OCI-M1 (cell line): ENCODE measurements at regions not wholly inside any gene's neighbourhood (a gene's known extent, or its start where the extent isn't known, plus 50 kb on each side); places are given as distances from the start of the nearest gene placed in this dataset.
"Not testable (repeated sequence)": the region's sequence is repeated elsewhere in the genome, so short reads cannot be mapped to it uniquely, and the experiment has no call there.

Source experiments
- DNase-seq: peaks from one replicate; lab custom pipeline; 2025; lab: John Stamatoyannopoulos, UW

DNA sequence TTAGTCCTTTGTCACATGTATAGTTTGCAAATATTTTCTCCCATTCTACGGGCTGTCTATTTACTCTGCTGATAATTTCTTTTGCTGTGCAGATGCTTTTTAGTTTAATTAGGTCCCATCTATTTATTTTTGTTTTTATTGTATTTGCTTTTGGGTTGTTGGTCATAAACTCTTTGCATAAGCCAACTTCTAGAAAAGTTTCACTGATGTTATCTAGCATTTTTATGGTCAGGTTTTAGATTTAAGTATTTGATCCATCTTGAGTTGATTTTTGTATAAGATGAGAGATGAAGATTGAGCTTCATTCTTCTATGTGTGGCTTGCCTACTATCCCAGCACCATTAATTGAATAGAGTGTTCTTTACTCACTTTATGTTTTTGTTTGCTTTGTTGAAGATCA is 1008.4 kb upstream of the ATXN7L3B start:
- DNase-seq = no peak

DNA sequence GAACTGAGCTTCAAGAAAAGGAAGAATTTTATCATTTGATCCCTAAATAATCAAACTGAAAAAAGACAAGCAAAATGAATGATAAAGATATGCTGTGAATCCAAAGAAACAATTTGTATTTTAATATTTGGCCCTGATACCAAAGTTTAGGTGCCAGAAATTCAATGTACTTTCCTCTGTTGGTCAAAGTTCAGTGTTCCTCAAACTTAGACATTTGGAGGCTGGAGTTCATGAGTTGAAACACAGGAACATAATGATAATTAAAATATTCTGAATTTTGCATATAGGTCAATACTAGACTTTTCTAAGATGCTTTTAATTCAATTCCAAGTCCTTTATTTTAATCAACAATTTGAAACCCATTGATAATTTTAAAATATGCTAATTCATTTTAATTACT is 1007.7 kb upstream of the ATXN7L3B start:
- DNase-seq = no peak

GRCh38 chr12:73531752-73532151 is 1005.9 kb upstream of the ATXN7L3B start:
- peak; percentile 78 for DNase-seq

- DNase-seq = no peak
Observed at GRCh38 chr12:73547421-73547820, 990.2 kb upstream of the ATXN7L3B start.

DNA sequence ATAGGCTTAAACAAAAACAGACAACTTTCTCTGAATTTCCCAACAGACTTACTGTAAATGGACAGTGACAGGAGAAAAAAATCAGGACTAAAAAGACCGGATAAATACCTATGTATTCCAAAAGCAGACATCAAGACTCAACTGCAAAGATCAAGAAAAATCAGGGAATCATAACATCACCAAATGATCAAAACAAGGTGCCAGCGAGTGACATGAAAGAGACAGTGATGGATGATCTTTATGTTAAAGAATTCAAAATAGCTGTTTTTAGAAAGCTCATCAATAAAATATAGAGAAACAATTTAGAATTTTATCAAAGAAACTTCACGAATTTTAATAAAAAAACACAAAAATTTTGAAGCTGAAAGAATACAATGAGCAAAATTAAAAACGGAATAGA is 952.5 kb upstream of the ATXN7L3B start:
- DNase-seq = no peak

GRCh38 chr12:73589220-73589619 is 948.4 kb upstream of the ATXN7L3B start:
- no peak for DNase-seq

GRCh38 chr12:73598626-73599025 is 939.0 kb upstream of the ATXN7L3B start:
- no peak for DNase-seq

DNA sequence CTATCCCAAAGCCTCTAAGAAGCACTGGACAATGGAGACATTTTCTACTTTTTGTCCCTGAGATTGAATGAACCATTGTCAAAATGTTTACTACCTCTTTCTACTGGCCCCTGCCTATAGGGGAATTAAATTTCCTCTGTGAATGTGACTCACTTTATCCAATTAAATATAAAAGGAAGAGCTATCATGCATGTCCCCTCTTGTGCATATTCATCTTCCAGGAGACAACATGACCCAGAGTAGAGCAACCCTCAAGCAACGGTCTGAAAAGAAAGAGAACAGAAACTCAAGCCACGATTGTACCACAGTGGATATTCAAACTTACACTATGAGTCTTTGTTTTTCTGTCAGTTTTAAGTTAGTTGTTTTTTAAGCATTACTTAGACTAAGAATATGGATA is 938.4 kb upstream of the ATXN7L3B start:
- DNase-seq = no peak

DNA sequence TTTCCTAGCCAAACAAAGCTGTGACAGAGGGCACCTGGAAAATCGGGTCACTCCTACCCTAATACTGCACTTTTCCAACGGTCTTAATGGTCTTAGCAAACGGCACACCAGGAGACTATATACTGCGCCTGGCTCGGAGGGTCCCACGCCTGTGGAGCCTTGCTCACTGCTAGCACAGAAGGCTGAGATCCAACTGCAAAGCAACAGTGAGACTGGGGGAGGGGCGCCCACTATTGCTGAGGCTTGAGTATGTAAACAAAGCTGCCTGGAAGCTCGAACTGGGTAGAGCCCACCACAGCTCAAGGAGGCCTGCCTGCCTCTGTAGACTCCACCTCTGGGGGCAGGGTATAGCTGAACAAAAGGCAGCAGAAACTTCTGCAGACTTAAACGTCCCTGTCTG is 931.7 kb upstream of the ATXN7L3B start:
- not testable (repeated sequence) for DNase-seq

GRCh38 chr12:73612551-73612950 is 925.1 kb upstream of the ATXN7L3B start:
- peak; percentile 60 for DNase-seq

GRCh38 chr12:73623421-73623820 is 914.2 kb upstream of the ATXN7L3B start:
- DNase-seq = no peak

- DNase-seq = no peak
Observed at GRCh38 chr12:73625226-73625625, 912.4 kb upstream of the ATXN7L3B start.

DNA sequence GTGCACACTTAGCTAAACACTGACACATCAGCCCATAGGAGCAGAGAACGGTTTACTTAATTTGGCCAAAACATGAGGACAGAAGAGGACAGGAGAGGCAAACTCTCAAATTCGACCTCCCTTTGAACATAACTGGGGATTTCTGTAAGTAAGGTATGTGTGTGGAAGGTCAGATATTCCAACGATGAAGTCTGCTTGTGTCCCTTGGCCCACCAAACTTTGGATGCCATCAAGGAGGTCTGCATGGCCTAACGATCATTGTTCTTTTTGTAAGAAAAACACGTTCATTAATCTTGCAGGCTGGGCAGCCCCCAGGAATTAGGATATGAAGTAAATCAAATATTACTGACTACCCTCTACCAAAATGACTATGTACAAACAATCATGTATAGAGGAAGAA is 908.5 kb upstream of the ATXN7L3B start:
- DNase-seq = no peak

- DNase-seq = no peak
Observed at GRCh38 chr12:73629893-73630831, 907.5 kb upstream of the ATXN7L3B start.

DNA sequence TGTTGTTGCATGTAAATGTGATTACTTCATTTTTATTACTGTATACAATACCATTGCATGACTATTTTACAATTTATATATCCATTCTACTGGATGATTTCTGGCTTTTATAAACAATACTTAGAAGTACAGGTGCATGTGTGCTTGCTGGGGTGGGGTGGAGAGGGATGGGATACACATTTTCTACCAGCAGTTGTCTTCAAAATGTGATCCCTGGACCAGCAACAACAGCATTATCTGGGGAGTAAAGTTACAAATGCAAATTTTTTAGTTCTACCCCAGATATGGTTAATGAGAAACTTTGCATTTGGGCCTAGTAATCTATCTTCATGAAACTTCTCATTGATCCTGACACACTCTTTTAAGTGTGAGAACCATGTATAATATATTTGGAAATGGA is 905.4 kb upstream of the ATXN7L3B start:
- no peak for DNase-seq

GRCh38 chr12:73632661-73633060 is 905.0 kb upstream of the ATXN7L3B start:
- no peak for DNase-seq

DNA sequence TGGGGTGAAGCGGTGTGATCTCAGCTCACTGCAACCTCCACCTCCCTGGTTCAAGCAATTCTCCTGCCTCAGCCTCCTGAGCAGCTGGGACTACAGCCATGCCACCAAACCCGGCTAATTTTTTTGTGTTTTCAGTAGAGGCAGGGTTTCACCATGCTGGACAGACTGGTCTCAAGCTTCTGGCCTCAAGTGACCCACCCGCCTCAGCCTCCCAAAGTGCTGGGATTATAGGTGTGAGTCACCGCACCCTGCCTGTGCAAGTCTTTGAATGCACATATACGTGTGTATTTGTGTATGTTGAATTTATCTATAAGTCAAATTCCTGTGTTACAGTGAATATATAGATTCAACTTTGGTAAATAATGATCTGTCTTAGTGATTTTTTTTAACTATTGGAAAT is 898.2 kb upstream of the ATXN7L3B start:
- DNase-seq = not testable (repeated sequence)

GRCh38 chr12:73656375-73656774 is 881.3 kb upstream of the ATXN7L3B start:
- DNase-seq = no peak

DNA sequence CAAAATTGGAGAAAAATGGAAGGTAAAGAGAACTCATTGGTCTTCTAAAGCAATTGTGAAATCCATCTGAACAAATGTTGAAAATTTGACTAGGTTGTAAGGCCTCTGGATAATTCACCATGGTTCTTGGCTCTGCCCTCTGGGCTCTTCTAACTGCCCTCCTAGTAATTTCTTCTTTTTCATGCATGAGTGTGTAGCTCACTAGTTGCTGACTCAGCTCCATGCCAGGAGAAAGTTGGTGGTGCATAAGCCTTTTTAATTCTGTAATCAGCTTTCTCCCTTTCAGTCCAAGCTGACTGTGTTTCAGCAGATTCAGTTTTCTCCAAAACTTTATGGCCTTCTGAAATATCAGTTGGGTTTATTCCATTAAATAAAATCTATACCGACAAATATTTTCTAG is 877.8 kb upstream of the ATXN7L3B start:
- no peak for DNase-seq

- no peak for DNase-seq
Observed at GRCh38 chr12:73665193-73665592, 872.4 kb upstream of the ATXN7L3B start.

DNA sequence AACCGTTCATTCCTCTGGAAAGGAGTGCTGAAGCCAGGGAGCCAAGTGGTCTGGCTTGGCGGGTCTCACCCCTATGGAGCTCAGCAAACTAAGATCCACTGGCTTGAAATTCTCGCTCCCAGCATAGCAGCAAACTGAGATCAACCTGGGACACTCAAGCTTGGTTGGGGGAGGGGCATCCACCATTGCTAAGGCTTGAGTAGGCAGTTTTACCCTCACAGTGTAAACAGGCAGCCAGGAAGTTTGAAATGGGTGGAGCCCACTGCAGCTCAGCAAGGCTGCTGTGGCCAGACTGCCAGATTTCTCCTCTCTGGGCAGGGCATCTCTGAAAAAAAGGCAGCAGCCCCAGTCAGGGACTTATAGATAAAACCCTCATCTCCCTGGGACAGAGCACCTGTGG is 866.1 kb upstream of the ATXN7L3B start:
- DNase-seq = not testable (repeated sequence)

DNA sequence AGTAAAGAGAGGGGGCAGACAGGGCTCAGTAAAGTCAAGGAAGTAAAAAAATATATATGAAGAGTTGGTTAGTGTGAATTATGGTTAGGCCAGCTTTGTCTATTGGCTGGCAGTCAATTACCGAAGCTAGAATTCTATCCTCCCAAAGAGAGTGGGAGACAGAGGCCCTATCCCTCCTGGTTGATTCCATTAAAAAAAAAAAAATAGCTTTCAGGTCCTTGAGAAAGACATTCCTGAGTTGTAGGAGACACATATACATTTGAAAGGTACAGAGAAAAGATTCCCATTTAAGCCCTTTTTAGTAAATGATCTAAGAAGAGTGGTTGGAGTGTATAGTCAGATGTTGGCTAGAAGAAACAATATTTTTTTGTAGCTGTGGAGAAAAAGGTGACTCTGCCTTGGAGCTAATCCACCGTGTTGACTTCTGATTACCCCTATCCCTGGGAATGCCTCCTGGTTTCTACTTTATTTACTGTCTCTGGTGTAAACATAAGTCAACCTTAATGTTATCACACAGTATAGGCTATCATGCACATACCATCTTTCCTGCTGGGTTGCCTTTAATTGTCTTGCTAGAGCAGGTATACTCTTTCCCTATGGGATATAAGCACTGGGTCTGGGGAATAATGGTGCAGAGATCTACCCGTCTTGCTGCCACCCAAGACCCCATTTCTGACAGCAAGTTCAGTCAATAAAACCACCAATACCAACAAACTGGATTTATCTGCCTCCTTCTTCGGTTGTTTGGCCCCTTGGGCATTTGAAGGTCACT is 859.9 kb upstream of the ATXN7L3B start:
- DNase-seq = no peak

DNA sequence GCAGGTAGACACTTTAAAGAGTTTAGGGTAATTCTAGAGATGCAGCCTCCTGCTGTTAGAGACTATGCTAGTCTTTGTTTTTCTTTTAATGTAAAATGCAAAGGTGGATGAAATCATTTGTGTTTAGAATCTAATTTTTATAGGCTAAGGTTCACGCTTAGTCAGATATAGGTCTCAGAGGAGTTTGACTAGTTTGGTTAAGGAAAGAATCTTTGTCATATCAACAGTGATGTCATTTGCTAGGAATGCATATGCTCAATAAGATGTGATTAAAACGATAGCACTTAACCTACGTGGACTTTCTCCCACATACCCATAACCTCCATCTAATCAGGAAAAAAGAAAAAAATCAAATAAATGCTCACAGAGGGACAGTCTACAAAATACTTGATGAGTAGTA is 859.3 kb upstream of the ATXN7L3B start:
- no peak for DNase-seq
